CD1c-positive myeloid dendritic cell (primary cell): ENCODE measurements at regions not wholly inside any gene's neighbourhood (a gene's known extent, or its start where the extent isn't known, plus 50 kb on each side); places are given as distances from the start of the nearest gene placed in this dataset.

ENCODE experiments used
- DNase-seq: peaks from one replicate; pipeline ENCODE4 v3.0.0-alpha.2; 2016; ENCODE audit errors: extremely low spot score

DNA sequence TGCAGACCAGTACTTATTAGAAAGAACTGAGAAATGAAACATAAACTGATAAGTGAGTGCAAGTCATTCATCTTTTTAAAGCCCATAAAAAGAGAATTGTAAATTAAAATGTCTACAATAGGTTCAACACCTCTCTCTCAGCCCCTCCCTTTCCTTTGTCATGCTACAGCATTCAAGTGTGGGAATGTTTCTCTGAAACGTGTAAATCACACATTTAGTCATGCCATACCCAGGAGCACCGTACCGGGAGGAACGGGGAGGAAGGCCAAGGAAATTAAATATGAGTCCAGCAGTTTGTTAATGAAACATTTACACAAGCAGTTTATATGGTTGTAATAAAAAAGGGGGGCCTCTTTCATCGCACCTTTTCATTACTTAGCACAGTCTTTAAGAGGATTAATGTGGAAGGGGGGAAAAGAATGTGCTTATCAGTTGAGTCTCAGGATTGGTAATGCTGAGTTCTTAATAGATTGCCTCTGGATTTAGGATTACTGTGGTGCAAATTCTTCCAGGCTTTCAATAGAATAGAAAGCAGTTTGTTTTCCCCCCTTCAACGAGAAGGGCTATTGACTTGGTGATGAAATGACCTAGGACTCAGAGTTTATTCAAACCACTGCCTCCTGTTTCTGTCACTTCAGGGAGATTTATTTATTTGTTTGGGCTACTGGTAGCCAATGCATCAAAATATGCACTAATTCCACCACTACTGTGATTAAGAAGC is 176.0 kb upstream of the ZNF608 start:
- DNase-seq, result no peak

GRCh38 chr5:124923131-124923530 is 176.7 kb upstream of the ZNF608 start:
- DNase-seq, result peak; percentile 42

- no peak for DNase-seq
Observed at GRCh38 chr5:124924729-124925128, 178.3 kb upstream of the ZNF608 start.

DNA sequence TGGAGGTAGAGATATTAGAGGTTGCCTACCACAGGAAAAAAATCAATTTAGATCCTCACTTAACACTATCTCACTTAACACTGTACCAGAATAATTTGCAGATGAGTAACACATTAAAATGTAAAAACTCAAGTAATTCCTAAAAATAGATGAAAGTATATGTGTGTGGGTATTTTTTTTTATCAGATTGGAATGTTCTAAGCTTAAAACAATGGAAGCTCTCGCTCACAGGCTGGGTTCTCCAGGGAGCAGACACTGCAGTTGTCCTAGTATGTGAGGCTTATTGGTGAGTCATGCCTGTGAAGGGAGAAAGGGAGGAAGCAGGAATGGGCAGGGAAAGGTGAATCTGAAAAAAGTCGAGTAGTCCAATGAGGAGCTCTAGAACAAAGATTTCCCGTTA is 181.3 kb upstream of the ZNF608 start:
- DNase-seq, result no peak

GRCh38 chr5:124929000-124929399 is 182.6 kb upstream of the ZNF608 start:
- no peak for DNase-seq

- DNase-seq, result no peak
Observed at GRCh38 chr5:124932791-124933600, 186.6 kb upstream of the ZNF608 start.

DNA sequence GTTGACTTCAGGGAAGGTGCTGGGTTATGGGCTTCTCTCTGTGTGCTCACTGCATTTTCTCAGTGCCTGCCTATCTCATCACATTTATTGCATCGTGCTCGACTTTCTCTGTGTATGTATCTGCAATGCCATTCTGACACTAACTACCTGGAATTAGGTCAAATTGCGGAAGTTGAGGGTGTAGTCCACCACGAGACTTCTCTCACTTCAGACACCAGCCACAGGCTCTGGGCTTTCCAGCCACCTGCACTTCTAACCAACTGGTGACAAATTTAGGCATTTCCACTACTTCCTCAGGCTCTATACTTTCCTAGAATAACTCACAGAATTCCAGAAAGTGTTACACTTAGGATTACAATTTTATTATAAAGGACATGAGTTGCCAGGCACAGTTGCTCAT is 188.6 kb upstream of the ZNF608 start:
- DNase-seq, result peak; percentile 27

DNA sequence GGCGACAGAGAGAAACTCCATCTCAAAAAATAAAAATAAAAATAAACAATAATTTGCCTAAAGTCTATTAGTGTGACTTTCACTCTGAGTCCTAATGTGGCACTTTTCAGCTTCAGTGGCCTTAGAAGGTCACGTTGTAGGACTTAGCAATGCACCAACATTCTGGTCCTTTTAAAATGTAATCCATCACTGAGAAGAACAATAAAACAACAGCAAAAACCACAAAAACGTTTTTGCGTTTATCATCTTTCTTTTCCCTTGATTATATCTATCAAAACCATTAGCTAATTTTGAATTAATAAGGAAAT is 190.1 kb upstream of the ZNF608 start:
- no peak for DNase-seq

DNA sequence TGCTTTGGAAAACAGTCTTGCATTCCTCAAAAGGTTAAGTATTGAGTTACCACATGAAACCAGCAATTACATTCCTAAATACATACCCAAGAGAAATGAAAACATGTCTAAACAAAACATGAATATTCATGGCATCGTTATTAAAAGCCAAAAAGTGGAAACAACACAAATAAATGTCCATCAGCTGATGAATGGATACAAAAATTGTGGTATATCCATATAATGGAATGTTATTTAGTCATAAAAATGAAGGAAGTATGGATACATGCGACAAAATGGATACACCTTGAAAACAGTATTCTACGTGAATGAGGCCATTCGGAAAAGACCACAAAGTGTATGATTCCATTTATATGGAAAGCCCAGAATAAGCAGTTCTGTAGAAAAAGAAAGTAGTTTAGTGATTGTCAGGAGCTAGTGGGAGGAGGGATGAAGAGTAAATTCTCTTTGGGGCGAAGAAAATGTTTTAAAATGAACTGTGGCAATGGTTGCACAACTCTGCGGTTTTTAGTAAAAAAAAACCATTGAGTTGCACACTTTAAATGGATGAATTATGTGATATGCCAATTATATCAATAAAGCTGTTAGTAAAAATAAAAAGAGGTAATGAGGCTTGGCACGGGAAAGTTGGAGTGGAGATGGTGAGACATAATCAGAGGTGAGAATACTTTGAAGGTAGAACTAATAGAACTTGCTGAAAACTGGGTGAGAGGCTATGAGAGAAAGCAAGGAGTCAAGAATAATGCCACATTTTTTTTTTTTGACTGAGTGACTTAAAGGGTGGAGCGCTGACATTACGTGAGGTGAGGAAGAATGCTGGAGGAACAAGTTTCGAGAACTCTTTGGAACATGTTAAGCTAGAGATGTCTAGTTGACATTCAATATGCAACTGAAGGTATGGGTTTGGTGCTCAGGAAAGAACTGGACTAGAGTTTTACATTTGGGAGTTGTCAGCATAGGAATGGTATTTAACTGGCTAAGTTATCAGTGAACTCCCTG is 194.9 kb upstream of the ZNF608 start:
- no peak for DNase-seq

GRCh38 chr5:124948062-124948753 is 201.8 kb upstream of the ZNF608 start:
- DNase-seq, result no peak

- no peak for DNase-seq
Observed at GRCh38 chr5:124948754-124949275, 202.4 kb upstream of the ZNF608 start.

DNA sequence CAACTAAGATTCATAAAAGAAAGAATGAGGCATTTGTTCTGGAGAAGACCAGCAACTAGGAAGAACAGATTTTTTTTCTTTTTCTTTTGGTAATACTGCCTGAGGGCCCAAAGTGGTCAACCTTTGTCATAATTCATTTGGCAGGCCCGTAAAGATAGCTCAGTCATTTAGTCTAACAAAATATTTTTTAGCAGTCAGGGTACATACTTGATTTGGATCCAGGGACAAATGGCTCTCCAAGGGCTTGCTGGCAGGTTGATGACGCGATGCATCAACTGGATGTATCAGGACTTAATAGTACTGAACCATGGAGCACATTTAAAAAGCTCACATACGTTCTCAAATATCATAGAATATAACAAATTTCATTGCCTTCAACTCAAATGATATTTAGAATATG is 203.4 kb upstream of the ZNF608 start:
- DNase-seq, result no peak

DNA sequence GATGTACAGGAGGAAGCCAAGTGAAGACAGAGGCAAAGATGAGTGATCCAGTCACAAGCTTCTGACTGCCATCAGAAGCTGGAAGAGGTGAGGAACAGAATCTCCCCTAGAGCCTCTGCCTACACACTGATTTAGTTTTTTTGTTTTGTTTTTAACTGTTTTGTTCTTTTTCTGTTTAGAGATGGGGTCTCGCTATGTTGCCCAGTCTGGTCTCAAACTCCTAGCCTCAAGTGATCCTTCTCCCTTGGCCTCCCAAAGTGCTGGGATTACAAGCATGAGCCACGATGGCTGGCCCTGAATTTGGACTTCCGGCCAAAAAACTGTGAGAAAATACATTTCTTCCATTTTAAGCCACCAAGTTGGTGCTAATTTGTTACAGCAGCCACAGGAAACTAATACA is 204.7 kb upstream of the ZNF608 start:
- DNase-seq, result no peak

DNA sequence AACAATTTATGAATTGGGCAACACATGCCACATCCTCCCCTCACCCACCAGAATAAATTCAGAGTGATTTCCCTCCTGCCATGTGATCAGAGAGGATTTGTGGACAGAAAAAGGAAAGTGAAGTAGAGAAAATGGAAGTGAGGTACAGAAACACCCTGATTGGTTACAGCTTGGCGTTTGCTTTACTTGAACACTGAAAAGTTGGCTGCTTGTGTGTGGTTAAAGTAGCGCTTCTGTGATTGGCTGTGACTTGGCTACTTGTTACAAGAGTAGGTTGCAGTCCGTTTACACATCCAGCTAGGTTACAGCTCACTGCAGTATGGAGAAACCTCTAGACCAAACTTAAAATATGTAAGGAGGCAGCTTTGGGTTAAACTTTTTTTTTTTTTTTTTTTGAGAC is 205.2 kb upstream of the ZNF608 start:
- DNase-seq, result no peak

GRCh38 chr5:124952079-124952478 is 205.6 kb upstream of the ZNF608 start:
- no peak for DNase-seq

DNA sequence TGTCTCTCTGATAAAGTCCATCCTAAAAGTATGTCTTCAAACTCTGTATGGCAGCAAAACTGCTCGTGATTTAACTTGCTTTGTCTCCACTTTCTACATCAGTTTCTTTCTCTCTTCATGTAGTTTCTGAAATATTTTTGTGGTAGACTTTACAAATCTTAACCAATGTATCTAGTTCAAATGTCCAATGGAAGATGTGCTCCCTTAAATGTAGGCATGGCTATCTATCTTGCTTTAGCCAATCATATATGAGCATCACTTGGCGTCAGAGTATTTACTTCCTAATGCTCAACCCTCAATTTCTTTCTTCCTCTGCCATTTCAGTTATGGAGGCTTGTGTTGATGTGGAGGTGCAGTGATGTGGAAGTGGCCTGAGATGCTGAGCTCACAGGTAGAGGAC is 206.1 kb upstream of the ZNF608 start:
- DNase-seq, result no peak

DNA sequence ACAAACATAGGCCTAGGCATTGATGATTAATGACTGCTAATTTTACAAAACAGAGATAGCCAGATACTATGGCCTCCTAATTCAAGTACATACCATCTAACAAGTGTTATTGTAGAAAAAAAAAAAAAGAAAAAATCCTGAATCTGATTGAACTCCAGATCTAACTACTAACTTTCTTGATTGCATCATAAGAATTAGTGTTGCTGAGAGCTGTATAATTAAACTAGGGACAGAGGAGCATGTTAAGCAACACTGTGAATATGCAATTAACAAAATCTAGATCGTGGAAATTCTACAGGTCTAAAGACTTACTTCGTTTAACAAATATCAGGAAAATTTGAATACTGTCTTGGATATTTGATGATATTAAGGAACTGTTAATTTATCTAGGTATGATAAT is 208.3 kb upstream of the ZNF608 start:
- no peak for DNase-seq

- no peak for DNase-seq
Observed at GRCh38 chr5:124956471-124957029, 210.1 kb upstream of the ZNF608 start.

DNA sequence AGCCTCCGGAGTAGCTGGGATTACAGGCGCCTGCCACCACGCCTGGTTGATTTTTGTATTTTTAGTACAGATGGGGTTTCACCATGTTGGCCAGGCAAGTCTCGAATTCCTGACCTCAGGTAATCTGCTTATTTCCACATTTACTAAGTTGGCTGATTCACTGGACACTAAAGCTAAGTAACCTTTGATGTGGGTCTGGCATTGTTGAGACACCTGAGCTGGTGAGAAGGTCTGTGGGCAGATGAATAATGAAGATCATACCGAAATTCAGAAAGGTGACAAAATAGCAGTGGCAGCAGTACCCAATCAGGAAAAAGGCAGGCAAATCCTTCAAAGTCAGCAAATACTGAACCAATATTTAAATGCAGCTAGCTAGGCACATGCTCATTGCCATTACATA is 210.6 kb upstream of the ZNF608 start:
- no peak for DNase-seq

- no peak for DNase-seq
Observed at GRCh38 chr5:124960266-124960665, 213.8 kb upstream of the ZNF608 start.

- DNase-seq, result peak; percentile 55
Observed at GRCh38 chr5:124961521-124961920, 215.1 kb upstream of the ZNF608 start.
